Transverse colon (tissue), 4 donors: ENCODE measurements at regions not wholly inside any gene's neighbourhood (a gene's known extent, or its start where the extent isn't known, plus 50 kb on each side); places are given as distances from the start of the nearest gene placed in this dataset.

Experiments used
- CTCF ChIP-seq, 5 experiments: fragments of 200-600 bp in 3 of 5; fragments of 450-650 bp in 2 of 5; sonication (generic) in 3 of 5; IDR thresholded peaks; 1 replicate in 2 of 5; 2 replicates in 3 of 5; pipeline ENCODE4 v1.5.1; 2016 to 2017; ENCODE audit warnings: antibody characterized with exemption in 5 of 5, inconsistent platforms in 3 of 5, mild to moderate bottlenecking in 2 of 5, moderate library complexity in 1 of 5
- POLR2AphosphoS5 ChIP-seq, 3 donors: sonication (generic); formaldehyde crosslinking; IDR thresholded peaks; one replicate each; pipeline ENCODE4 v1.6.1; 2016; ENCODE audit warnings: antibody characterized with exemption in 3 of 3

- TF ChIP-seq CTCF (IDR thresholded peaks at IDR 0.05) (no peak), POLR2AphosphoS5 (IDR thresholded peaks at IDR 0.05) (no peak)
These were observed 637.2 kb downstream of the NTRK3 start for GRCh38 chr15:87619161-87619960.
